ENCODE measurements at regions not wholly inside any gene's neighbourhood (a gene's known extent, or its start where the extent isn't known, plus 50 kb on each side); places are given as distances from the start of the nearest gene placed in this dataset.

DNA sequence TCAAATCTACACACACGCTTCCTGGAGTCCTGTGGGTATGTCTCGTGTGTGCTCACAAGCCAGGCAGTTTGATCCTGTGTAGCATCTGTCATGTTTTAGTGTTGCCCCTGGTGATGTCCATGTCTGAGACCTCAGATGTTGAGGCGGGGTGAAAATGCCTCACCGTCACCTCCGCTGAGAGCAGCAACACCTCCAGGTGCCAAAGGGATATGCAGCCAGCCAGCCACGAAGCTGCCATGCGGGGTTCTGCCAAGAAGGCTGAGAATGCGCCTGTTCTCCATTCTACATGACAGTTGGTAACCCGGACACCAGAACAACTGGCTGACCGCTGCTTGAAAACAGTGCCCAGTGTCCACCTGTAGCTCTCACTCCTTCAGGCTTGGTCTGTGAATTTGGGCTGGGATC lies 253.8 kb downstream of the TLE3 start:
- Mint-ChIP-seq H3K4me3 (no peak overlapping the region), H3K4me1 (peaks cover 4% of the 10 kb centered on the region), H3K27ac (ENCODE audit: unreplicated experiment) (peak overlapping the region; percentile 67), H3K9me3 (no peaks in the 10 kb centered on the region), H3K27me3 (ENCODE audit: low read depth) (peaks cover 42% of the 10 kb centered on the region), H3K36me3 (ENCODE audit: low read depth) (no peaks in the 10 kb centered on the region)
- TF ChIP-seq, protein P1, sequence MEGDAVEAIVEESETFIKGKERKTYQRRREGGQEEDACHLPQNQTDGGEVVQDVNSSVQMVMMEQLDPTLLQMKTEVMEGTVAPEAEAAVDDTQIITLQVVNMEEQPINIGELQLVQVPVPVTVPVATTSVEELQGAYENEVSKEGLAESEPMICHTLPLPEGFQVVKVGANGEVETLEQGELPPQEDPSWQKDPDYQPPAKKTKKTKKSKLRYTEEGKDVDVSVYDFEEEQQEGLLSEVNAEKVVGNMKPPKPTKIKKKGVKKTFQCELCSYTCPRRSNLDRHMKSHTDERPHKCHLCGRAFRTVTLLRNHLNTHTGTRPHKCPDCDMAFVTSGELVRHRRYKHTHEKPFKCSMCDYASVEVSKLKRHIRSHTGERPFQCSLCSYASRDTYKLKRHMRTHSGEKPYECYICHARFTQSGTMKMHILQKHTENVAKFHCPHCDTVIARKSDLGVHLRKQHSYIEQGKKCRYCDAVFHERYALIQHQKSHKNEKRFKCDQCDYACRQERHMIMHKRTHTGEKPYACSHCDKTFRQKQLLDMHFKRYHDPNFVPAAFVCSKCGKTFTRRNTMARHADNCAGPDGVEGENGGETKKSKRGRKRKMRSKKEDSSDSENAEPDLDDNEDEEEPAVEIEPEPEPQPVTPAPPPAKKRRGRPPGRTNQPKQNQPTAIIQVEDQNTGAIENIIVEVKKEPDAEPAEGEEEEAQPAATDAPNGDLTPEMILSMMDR (conservative IDR thresholded peaks at IDR 0.05): no peak
- DNase-seq (ENCODE audit: low read depth, low spot score): no peak

DNA sequence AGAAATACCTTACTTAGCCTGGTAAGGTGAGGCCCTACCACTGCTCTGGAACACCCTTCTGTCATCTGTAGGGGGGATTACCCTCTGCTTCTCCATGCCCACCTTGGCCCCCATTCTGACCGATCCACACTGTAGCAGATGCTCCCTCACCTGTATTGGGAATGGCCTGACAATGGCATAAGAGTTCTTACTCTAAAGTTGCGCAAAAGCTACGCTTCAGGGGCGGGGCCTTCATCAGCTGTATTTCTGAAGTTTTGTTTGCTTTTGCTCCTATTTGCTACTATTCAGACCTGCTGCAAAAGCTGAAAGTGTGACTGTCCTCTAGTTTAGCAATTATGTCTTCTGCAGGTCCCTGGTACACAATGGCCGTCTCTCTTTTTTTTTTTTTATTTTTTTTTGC lies 252.6 kb downstream of the TLE3 start:
- H3K27me3 Mint-ChIP-seq (ENCODE audit: low read depth): peaks cover 53% of the 10 kb centered on the region
- H3K4me3 Mint-ChIP-seq: no peak overlapping the region
- no peaks in the 10 kb centered on the region for H3K9me3 Mint-ChIP-seq
- DNase-seq (ENCODE audit: low read depth, low spot score): no peak
- TF ChIP-seq, protein P1 (conservative IDR thresholded peaks at IDR 0.05): no peak
- H3K4me1 Mint-ChIP-seq: peaks cover 4% of the 10 kb centered on the region
- no peaks in the 10 kb centered on the region for H3K36me3 Mint-ChIP-seq (ENCODE audit: low read depth)
- H3K27ac Mint-ChIP-seq (ENCODE audit: unreplicated experiment): no peak overlapping the region

DNA sequence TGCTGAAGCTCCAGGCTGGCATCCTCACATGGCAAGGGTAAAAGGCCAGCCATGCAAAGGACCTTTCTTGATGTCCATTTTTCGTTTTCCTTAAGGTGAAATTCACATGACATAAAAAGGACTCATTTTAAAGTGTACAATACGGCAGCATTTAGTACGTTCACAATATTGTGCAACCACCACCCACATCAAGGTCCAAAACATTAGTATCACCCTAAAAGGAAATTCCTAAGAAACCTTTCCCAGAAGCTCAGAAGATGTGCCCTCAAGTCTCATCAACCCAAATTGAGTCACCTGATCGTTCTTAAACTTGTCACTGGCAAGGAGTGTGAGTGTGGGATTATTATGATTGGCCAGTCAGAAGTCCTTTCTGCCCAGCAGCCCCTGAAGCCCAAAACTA lies 250.1 kb downstream of the TLE3 start:
- no peak for DNase-seq (ENCODE audit: low read depth, low spot score)
- Mint-ChIP-seq H3K9me3 (no peaks in the 10 kb centered on the region), H3K36me3 (ENCODE audit: low read depth) (no peaks in the 10 kb centered on the region), H3K27ac (ENCODE audit: unreplicated experiment) (no peak overlapping the region), H3K4me3 (no peak overlapping the region), H3K4me1 (peaks cover 7% of the 10 kb centered on the region), H3K27me3 (ENCODE audit: low read depth) (peaks cover 75% of the 10 kb centered on the region)
- TF ChIP-seq, protein P1 (conservative IDR thresholded peaks at IDR 0.05): no peak

DNA sequence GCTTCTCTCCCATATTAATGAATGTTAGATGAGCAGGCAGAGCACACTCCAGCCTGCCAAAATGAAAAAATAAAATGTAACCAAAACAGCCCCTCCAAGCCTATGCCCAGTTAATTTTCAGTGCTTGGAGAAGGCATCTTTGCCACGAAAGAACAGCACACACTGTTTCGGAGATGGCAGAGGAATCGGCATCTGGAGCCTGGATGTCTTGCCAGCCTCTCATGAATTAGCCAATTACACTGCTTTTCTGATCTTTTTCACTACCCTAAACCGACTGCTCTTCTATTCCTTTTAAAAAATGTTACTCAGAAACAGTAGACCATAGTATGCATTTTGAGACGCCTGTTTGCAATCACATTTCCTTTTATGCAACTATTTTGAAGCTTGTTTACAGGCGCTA lies 249.6 kb downstream of the TLE3 start:
- no peaks in the 10 kb centered on the region for H3K36me3 Mint-ChIP-seq (ENCODE audit: low read depth)

DNA sequence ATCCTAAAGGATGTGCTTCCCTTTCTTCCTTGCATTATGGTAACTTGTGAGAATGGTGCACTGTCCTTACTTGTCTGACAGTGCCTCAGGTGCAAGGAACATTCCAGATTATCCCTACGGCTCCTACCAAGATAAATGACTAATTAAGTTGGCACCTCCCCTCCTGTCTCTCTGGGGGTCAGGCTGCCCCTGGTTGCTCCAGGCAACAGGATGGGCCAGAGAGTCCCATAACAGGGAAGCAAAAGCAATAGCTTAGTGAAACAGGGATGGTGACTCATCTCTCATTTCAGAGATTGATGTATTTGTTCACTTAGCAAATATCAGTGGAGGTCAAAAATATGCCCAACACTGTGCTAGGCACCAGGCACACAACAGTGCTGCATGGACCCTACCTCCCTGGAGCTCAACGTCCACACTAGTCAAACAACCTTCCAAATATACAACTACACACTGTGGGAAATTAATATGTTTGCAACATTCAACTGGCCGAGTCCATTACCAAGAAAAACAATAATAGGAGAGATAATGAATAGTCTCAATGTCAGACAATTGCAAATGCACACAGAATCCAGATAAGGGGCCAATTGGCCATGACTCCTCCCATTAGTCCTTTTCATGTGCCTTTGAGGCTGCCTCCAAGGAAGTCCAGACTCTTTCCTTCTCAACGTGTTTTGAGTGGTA lies 249.0 kb downstream of the TLE3 start:
- H3K27ac Mint-ChIP-seq (ENCODE audit: unreplicated experiment): no peak overlapping the region
- H3K36me3 Mint-ChIP-seq (ENCODE audit: low read depth): no peaks in the 10 kb centered on the region
- peaks cover 13% of the 10 kb centered on the region for H3K4me1 Mint-ChIP-seq
- DNase-seq (ENCODE audit: low read depth, low spot score): no peak
- no peak overlapping the region for H3K4me3 Mint-ChIP-seq
- H3K9me3 Mint-ChIP-seq: no peaks in the 10 kb centered on the region
- TF ChIP-seq, protein P1 (conservative IDR thresholded peaks at IDR 0.05): no peak
- peaks cover 80% of the 10 kb centered on the region for H3K27me3 Mint-ChIP-seq (ENCODE audit: low read depth)

More for the DNA sequence above, 249.6 kb downstream of the TLE3 start:
- no peak for DNase-seq (ENCODE audit: low read depth, low spot score)
- H3K9me3 Mint-ChIP-seq: no peaks in the 10 kb centered on the region
- peaks cover 10% of the 10 kb centered on the region for H3K4me1 Mint-ChIP-seq
- H3K4me3 Mint-ChIP-seq: no peak overlapping the region
- H3K27me3 Mint-ChIP-seq (ENCODE audit: low read depth): peaks cover 77% of the 10 kb centered on the region
- H3K27ac Mint-ChIP-seq (ENCODE audit: unreplicated experiment): no peak overlapping the region
- TF ChIP-seq, protein P1 (conservative IDR thresholded peaks at IDR 0.05): no peak
